Mucosa of rectum (tissue), 2 donors: ENCODE measurements at regions not wholly inside any gene's neighbourhood (a gene's known extent, or its start where the extent isn't known, plus 50 kb on each side); places are given as distances from the start of the nearest gene placed in this dataset.
"Not testable (repeated sequence)": the region's sequence is repeated elsewhere in the genome, so short reads cannot be mapped to it uniquely, and the experiment has no call there.

Experiments
- H3K27ac ChIP-seq, 2 donors: one replicate each; pipeline ENCODE4 v1.7.0; 2013; ENCODE audit warnings: inconsistent platforms in 2 of 2, low read depth in 2 of 2, low read length in 2 of 2
- H3K27me3 ChIP-seq, 2 donors: one replicate each; pipeline ENCODE4 v1.7.0; 2013; ENCODE audit warnings: low read length in 2 of 2; ENCODE audit not compliant: control insufficient read depth in 2 of 2, insufficient read depth in 2 of 2
- H3K36me3 ChIP-seq, 2 donors: one replicate each; pipeline ENCODE4 v1.7.0; 2013; ENCODE audit warnings: low read length in 2 of 2; ENCODE audit not compliant: control insufficient read depth in 2 of 2, insufficient read depth in 2 of 2
- H3K4me1 ChIP-seq, 2 donors: one replicate each; pipeline ENCODE4 v1.7.0; 2013; ENCODE audit warnings: low read length in 2 of 2, mild to moderate bottlenecking in 1 of 2; ENCODE audit not compliant: control insufficient read depth in 2 of 2, insufficient read depth in 2 of 2
- H3K4me3 ChIP-seq, 2 donors: one replicate each; pipeline ENCODE4 v1.7.0; 2013; ENCODE audit warnings: low read length in 2 of 2
- H3K9ac ChIP-seq, 2 donors: one replicate each; pipeline ENCODE4 v1.7.0; 2013; ENCODE audit warnings: low read length in 2 of 2, low read depth in 1 of 2, mild to moderate bottlenecking in 1 of 2
- H3K9me3 ChIP-seq, 2 donors: one replicate each; pipeline ENCODE4 v1.7.0; 2013; ENCODE audit warnings: low read length in 2 of 2; ENCODE audit not compliant: control insufficient read depth in 2 of 2
- donor health status: healthy.
- donor health status: Normal muscosa, but diverticular disease.

- Histone ChIP-seq H3K36me3 (no peaks in the 10 kb centered on the region), H3K4me3 (no peak overlapping the region), H3K9me3 (no peaks in the 10 kb centered on the region), H3K4me1 (no peaks in the 10 kb centered on the region), H3K27ac (no peak overlapping the region), H3K9ac (no peak overlapping the region), H3K27me3 (no peaks in the 10 kb centered on the region)
Observed at GRCh38 chr12:19802915-19803314, 363.6 kb downstream of the AEBP2 start.

GRCh38 chr12:19804737-19805136, 365.4 kb downstream of the AEBP2 start:
- no peak overlapping the region for H3K27ac ChIP-seq
- no peak overlapping the region for H3K4me3 ChIP-seq
- H3K36me3 ChIP-seq: no peaks in the 10 kb centered on the region
- H3K9ac ChIP-seq: no peak overlapping the region
- no peaks in the 10 kb centered on the region for H3K9me3 ChIP-seq
- no peaks in the 10 kb centered on the region for H3K27me3 ChIP-seq
- H3K4me1 ChIP-seq: no peaks in the 10 kb centered on the region

GRCh38 chr12:19808371-19808770, 369.1 kb downstream of the AEBP2 start:
- Histone ChIP-seq H3K9ac (no peak overlapping the region), H3K27me3 (no peaks in the 10 kb centered on the region), H3K27ac (no peak overlapping the region), H3K4me1 (no peaks in the 10 kb centered on the region), H3K36me3 (no peaks in the 10 kb centered on the region), H3K9me3 (no peaks in the 10 kb centered on the region), H3K4me3 (no peak overlapping the region)

GRCh38 chr12:19810213-19810612, 370.9 kb downstream of the AEBP2 start:
- Histone ChIP-seq H3K9ac (no peak overlapping the region), H3K36me3 (no peaks in the 10 kb centered on the region), H3K9me3 (no peaks in the 10 kb centered on the region), H3K4me3 (no peak overlapping the region), H3K27ac (no peak overlapping the region), H3K27me3 (no peaks in the 10 kb centered on the region), H3K4me1 (no peaks in the 10 kb centered on the region)

- H3K4me3 ChIP-seq: no peak overlapping the region
- no peak overlapping the region for H3K27ac ChIP-seq
- no peaks in the 10 kb centered on the region for H3K4me1 ChIP-seq
- no peaks in the 10 kb centered on the region for H3K36me3 ChIP-seq
- no peaks in the 10 kb centered on the region for H3K9me3 ChIP-seq
- H3K27me3 ChIP-seq: no peaks in the 10 kb centered on the region
- H3K9ac ChIP-seq: no peak overlapping the region
Observed at GRCh38 chr12:19811922-19812321, 372.6 kb downstream of the AEBP2 start.

- H3K4me3 ChIP-seq: no peak overlapping the region
- H3K4me1 ChIP-seq: no peaks in the 10 kb centered on the region
- no peak overlapping the region for H3K9ac ChIP-seq
- H3K27me3 ChIP-seq: no peaks in the 10 kb centered on the region
- H3K27ac ChIP-seq: no peak overlapping the region
- no peaks in the 10 kb centered on the region for H3K36me3 ChIP-seq
- H3K9me3 ChIP-seq: no peaks in the 10 kb centered on the region
Observed at GRCh38 chr12:19819231-19819630, 379.9 kb downstream of the AEBP2 start.

- Histone ChIP-seq H3K9ac (no peak overlapping the region), H3K27me3 (no peaks in the 10 kb centered on the region), H3K4me3 (no peak overlapping the region), H3K4me1 (no peaks in the 10 kb centered on the region), H3K36me3 (no peaks in the 10 kb centered on the region), H3K27ac (no peak overlapping the region), H3K9me3 (no peaks in the 10 kb centered on the region)
Observed at GRCh38 chr12:19822476-19822875, 383.2 kb downstream of the AEBP2 start.

GRCh38 chr12:19823326-19823725, 384.0 kb downstream of the AEBP2 start:
- not testable (repeated sequence) for H3K27ac ChIP-seq, H3K4me1 ChIP-seq, H3K9me3 ChIP-seq, H3K27me3 ChIP-seq, H3K9ac ChIP-seq, H3K4me3 ChIP-seq, H3K36me3 ChIP-seq

GRCh38 chr12:19826980-19827550, 387.8 kb downstream of the AEBP2 start:
- no peaks in the 10 kb centered on the region for H3K27me3 ChIP-seq
- no peak overlapping the region for H3K27ac ChIP-seq
- H3K4me3 ChIP-seq: no peak overlapping the region
- H3K9ac ChIP-seq: no peak overlapping the region
- no peaks in the 10 kb centered on the region for H3K4me1 ChIP-seq
- no peaks in the 10 kb centered on the region for H3K9me3 ChIP-seq
- H3K36me3 ChIP-seq: no peaks in the 10 kb centered on the region

- Histone ChIP-seq H3K4me1 (no peaks in the 10 kb centered on the region), H3K9me3 (no peaks in the 10 kb centered on the region), H3K27me3 (no peaks in the 10 kb centered on the region), H3K36me3 (no peaks in the 10 kb centered on the region), H3K4me3 (no peak overlapping the region), H3K27ac (no peak overlapping the region), H3K9ac (no peak overlapping the region)
Observed at GRCh38 chr12:19829100-19829853, 390.0 kb downstream of the AEBP2 start.
